ENCODE measurements at regions not wholly inside any gene's neighbourhood (a gene's known extent, or its start where the extent isn't known, plus 50 kb on each side); places are given as distances from the start of the nearest gene placed in this dataset.
"Not testable (repeated sequence)": the region's sequence is repeated elsewhere in the genome, so short reads cannot be mapped to it uniquely, and the experiment has no call there.

DNA sequence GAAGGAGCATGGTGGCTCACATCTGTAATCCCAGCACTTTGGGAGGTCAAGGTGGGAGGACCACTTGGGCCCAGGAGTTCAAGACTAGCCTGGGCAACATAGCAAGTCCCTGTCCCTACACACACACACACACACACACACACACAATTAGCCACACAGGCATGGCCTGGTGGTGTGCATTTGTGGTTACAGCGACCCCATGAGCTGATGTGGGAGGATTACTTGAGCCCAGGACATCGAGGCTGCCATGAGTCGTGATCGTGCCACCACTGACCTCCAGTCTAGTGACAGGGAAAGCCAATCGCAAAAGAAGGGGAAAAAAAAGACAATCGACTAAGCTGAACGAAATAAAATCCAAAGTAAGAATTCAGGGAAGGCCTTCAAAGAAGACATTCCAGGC is 67.9 kb downstream of the TBX3 start:
- no peak for DNase-seq (ENCODE audit: low read depth in 2 of 2, low spot score in 1 of 2)

DNA sequence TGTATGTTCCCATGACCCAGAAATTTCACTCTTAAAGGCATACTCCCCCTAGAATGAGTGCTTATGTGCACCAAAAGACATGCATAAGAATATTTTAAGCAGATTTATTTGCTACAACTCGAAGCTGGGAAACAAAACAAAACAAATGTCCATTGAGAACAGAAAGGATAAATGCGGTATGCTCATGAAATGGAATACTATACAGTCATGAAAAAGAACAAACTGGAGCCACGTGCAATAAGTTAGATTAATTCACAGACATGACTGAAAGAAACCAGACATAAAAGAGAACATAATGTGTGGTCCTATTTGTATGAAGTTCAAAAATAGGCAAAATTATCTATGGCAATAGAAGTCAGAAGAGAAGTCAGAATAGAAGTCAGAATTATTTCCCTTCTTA is 69.9 kb downstream of the TBX3 start:
- DNase-seq (ENCODE audit: low read depth in 2 of 2, low spot score in 1 of 2) = no peak

DNA sequence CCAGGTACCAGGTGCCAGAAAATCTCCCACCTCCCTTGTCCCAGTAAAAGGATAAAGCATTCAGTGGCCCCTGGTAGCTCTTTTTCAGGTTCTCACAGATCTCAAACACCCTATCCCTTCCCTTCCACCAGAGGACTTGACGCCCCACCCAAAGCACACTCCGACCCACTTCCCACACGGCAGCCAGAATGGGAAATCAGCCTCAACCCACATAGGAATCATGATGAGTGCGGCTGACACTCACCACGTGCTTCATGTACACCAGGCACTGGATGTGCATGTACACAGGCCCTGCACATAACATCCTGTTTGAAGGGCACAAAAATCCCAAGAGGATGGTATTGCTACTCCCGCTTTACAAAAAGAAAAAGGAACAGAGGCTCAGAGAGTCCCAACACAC is 71.9 kb downstream of the TBX3 start:
- DNase-seq (ENCODE audit: low read depth in 2 of 2, low spot score in 1 of 2) = no peak

DNA sequence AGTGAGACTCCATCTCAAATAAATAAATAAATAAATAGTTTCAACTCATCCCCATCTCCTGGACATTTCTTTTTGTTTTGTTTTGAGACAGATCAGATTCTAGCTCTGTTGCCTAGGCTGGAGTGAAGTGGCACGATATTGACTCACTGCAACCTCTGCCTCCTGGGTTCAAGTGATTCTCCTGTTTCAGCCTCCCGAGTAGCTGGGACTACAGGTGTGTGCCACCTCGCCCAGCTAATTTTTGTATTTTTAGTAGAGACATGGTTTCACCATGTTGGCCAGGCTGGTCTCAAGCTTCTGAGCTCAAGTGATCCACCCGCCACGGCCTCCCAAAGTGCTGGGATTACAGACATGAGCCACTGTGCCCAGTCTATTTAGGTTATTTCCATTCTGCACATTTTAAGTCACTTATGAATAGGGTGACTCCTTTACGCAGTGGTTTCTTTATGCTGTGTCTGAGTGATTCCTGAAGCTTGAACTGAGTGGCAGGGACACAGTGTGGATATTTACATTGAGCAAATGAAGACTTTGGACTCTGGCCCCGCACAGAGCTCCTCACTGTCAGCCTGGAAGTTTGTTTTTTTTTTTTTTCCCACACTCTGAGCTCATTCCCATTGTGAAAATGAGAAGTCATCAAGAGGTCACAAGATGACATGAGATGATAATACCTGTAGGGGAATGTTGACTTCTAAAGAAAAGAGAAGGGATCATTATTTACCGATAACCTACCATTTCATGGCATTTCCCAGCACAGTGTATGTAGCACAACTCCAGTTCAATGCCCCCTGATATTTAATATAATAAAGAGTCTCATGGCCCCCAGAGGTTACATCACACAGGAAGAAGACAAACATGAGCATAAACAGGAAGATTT is 72.6 kb downstream of the TBX3 start:
- DNase-seq (ENCODE audit: low read depth in 2 of 2, low spot score in 1 of 2) = no peak

DNA sequence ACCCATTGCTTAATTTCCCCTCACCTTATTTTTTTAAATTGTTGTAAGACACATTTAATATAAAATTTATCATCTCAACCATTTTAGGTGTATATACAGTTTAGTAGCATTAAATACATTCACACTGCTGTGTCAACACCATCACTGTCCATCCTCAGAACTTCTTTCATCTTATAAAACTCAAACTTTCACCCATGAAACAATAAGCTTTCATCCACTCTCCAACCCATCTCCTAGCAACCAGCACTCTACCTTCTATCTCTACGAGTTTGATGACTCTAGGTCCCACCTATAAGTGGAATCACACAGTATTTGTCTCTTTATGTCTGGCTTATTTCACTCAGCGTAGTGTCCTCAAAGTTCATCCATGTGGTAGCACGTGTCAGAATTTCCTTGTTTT is 75.5 kb downstream of the TBX3 start:
- no peak for DNase-seq (ENCODE audit: low read depth in 2 of 2, low spot score in 1 of 2)

DNA sequence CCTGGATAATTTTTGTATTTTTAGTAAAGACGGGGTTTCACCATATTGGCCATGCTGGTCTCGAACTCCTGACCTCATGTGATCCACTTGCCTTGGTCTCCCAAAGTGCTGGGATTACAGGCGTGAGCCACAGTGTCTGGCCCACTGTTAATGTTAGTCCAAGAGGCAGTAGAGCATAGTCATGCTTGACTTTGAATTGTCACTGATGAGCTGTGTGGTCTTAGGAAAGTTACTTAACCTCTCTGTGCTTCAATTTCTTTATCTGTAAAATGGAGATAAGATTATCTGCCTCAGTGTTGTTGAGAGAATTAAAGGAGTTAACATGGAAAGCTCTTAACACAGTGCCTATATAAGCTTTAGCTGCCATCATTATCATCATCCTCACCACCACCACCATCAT is 78.1 kb downstream of the TBX3 start:
- DNase-seq (ENCODE audit: low read depth in 2 of 2, low spot score in 1 of 2) = no peak

DNA sequence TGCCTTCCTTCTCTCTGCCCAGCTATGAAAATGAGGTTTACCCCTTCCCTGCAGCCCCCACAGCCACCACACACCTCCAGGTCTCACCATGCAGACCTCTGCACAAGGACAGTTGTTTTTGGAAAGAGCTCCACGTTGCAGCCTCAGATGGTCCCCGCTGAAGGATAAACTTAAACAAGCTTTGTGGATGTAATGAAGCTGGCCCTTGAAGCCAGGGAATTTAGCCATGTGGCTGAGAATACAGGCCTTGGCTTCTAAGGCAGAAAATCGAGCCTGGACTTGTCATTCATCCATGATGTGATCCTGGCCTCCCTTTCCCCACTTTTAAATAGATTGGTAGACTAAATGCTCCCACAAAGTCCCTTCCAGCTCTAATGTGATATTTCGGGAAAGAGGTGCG is 79.4 kb downstream of the TBX3 start:
- no peak for DNase-seq (ENCODE audit: low read depth in 2 of 2, low spot score in 1 of 2)

DNA sequence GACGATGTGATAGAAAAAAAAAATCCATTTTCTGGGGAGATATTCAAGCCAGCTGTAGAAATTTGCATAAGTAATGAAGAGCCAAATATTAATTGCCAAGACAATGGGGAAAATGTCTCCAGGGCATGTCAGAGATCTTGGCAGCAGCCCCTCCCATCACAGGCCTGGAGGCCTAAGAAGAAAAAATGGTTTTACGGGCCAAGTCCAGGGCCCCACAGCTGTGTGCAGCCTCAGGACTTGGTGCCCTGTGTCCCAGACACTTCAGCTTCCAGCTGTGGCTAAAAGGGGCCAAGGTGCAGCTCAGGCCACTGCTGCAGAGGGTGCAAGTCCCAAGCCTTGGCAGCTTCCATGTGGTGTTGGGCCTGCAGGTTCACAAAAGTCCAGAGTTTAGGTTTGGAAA is 83.4 kb downstream of the TBX3 start:
- not testable (repeated sequence) for DNase-seq (ENCODE audit: low read depth in 2 of 2, low spot score in 1 of 2)

DNA sequence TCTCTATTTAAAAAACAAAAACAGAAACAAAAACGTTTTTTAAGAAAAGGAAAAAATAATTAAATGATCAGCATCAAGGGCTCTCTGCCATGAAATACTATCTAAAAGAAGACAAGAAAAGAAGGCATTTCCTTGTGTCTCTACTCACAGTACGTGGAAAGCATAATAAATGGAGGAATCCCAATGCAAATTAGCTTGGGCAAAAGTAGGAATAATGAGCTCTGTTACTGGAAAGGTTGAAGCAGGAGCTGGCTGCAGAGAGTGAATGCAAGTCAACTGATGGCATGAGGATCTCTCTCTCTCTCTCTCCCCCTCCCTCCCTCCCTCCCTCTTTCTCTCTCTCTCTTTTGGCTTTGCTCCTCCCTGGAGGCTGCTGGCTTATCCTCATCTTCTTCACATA is 85.9 kb downstream of the TBX3 start:
- no peak for DNase-seq (ENCODE audit: low read depth in 2 of 2, low spot score in 1 of 2)

DNA sequence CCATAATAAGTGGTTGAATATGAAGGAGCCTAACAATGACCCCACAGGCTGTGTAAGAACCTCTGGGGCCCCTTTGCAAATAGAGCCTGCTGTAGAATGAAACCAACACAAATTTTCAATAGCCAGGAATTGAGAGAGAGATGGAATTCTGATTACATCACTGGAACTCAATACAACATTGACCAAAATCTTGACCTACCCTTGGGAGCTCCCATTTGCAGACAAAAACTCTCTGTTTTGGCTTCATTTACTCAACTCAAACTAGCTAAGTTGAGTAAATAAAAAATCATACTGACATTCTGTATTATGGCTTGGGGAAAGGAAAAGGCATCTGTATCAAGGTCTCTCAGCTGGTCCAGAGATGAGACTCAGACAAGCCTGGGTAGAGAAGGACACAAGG is 91.0 kb downstream of the TBX3 start:
- no peak for DNase-seq (ENCODE audit: low read depth in 2 of 2, low spot score in 1 of 2)

DNA sequence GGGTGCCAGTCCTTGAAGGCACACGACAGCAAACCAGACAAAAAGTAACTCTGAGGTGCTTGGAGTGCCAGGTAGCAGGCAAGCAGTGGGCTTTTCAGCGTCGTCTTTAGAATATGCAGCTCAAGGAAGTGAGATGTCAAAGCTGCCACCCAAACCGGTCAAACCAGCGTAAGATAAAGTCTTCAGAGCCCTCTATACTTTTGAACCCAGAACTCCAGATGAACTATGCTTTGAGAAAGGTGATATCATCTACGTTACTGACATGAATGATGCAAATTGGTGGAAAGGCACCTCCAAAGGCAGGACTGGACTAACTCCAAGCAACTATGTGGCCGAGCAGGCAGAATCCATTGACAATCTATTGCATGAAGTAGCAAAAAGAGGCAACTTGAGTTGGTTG is 95.9 kb downstream of the TBX3 start:
- no peak for DNase-seq (ENCODE audit: low read depth in 2 of 2, low spot score in 1 of 2)

DNA sequence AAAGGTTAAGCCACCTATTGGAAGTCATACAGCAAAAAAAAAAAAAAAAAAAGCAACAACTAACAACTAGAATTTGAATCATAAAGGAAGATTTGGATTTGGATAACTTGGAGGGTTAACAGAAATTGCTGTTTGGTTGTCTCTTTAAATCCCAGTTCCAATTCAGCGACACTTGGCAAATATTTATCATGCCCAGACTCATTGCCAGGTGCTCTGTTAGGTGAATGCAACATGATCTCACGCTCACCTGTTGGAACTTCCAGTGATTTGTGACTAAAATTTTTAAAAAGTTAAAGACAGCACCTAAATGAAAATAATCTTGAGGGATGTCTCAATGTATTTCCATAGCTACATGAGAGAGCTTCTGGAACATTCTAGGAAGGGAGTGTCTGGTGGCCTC is 103.7 kb downstream of the TBX3 start:
- DNase-seq (ENCODE audit: low read depth in 2 of 2, low spot score in 1 of 2) = no peak

DNA sequence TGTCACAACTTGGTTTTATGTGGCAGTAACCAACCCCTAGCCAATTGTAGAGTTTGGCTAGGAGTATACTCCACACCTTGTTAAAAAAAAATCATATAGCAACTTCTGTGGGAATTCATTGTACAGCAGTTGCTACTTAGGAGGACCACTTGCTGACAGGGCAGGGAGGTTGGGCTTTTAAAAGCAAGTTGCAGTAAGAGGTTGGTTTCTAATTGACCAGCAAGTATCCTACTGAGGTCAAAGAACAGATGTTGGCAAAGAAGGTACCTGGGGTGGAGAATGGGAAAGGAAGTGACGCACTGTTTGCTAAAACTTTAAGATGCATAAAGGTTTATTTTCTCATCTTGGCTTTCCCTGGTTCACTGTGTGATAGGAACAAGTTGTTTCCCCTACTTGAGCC is 104.6 kb downstream of the TBX3 start:
- no peak for DNase-seq (ENCODE audit: low read depth in 2 of 2, low spot score in 1 of 2)

DNA sequence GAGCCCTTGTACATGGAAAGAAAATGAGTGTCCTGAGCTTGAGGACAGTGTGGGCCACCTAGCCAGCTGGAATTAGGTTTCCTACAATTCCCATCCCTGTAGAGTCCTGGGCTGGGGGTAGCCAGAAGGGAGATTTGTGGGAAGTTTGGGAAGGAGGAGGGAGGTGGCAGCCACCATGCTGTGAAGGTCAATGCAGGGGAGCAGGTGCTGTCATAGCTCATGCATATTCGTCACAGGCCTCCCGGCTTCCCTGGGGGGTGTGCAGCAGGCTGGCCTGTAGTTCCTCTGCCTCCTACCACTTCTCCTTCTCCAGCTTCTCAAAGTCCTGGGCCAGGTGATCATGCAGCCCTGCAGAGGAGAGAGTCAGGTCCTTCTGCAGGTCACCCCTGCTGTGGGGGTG is 121.3 kb downstream of the TBX3 start:
- DNase-seq (ENCODE audit: low read depth in 2 of 2, low spot score in 1 of 2) = no peak

DNA sequence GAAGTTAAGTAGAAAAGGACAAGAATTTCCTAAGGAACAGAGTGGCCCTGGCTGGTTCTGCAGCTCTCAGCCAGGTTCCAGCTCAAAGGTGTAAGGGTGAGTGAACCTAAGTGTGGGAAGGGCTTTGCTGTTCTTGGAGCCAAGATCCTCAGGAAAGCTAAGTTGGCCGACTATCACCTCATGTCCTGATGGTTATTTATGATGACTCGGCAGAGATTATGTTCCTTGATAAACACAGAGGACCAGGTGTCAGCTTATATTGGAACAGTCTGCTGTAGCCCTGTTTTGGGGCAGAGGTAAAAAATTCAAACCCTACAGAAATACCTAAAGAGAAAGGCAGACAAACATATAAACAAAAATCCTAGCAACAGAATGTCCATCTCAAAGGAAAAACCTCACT is 128.5 kb downstream of the TBX3 start:
- DNase-seq (ENCODE audit: low read depth in 2 of 2, low spot score in 1 of 2) = no peak

DNA sequence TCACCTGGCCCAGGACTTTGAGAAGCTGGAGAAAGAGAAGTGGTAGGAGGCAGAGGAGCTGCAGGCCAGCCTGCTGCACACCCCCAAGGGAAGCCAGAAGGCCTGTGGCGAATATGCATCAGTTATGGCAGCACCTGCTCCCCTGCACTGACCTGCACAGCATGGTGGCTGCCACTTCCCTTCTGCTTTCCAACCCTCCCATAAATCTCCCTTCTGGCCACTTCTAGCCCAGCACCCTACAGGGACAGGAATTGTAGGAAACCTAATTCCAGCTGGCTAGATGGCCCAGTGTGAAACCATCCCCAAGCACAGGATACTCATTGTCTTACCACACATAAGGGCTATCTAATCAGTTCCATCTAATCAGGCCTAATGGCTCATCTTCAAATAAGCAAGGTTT is 136.3 kb downstream of the TBX3 start:
- DNase-seq (ENCODE audit: low read depth in 2 of 2, low spot score in 1 of 2) = no peak

DNA sequence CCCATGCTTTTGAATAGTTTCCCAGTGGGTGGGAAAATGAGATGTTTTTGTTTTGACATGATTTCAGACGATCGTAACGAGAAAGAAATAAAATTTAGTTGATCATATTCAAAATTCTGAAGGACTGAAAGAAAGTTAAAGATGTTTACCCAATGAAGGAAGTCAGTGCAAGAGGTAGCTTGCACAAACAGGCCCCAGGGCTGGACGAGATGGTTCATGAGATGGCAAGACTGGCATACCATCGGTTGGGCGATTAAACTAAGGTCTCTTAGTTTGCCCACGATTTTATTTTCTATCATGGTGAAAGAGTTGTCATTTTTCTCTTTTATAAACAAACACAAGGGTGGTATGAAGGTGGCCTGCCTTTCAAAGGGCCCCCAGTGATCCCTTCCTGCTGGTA is 124.5 kb upstream of the TBX5 start:
- no peak for DNase-seq (ENCODE audit: low read depth in 2 of 2, low spot score in 1 of 2)

DNA sequence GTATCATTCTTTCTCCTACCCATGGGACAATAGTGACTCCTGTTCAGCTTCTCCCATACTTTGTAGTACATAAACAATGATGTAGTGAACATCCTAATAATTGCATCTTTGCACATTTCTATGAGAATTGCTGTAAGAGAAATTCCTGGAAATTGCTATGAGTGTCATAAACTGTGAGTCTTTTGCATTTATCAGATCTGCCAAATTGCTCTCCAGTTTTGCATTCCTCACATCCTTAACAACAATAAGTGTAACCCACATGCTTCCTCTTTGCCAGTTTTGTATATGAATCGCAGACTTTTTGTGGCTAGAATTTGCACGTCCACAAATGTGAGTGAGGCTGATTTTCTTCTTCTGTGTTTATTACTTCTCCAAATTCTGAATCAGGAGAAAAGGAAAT is 124.0 kb upstream of the TBX5 start:
- DNase-seq (ENCODE audit: low read depth in 2 of 2, low spot score in 1 of 2) = no peak

DNA sequence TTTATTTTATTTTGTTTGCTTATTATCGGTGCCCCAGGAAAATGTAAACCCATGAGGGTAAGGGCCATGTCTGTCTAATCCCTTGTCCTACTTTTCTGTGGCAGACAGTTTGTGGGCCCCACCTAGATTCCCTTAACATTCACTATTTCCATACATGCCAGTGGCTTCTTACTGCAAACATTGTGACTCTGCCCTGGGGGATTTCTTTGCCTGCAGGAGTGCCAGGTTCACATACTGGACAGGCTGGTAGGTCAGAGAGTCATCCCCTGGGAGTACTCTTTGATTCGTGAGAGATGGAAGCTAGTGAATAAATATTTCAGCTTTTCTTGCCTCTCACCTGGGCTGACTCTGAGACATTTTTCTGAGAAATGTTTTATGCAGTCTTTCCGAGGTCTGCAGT is 122.8 kb upstream of the TBX5 start:
- no peak for DNase-seq (ENCODE audit: low read depth in 2 of 2, low spot score in 1 of 2)

DNA sequence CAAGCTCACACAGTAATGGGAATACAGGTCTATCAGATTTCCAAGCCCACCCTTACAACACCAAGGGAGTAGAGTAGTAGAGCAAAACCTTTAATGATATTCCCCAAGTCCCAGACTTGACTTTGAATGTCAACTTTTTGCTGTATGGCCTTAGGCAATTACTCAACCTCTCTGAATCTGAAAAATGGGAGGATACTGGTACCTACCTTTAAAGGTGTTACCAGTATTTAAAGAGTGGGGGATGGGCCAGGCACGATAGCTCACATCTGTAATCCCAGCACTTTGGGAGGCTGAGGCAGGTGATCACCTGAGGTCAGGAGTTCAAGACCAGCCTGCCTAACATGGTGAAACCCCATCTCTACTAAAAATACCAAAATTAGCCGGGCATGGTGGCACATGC is 115.2 kb upstream of the TBX5 start:
- DNase-seq (ENCODE audit: low read depth in 2 of 2, low spot score in 1 of 2) = not testable (repeated sequence)

DNA sequence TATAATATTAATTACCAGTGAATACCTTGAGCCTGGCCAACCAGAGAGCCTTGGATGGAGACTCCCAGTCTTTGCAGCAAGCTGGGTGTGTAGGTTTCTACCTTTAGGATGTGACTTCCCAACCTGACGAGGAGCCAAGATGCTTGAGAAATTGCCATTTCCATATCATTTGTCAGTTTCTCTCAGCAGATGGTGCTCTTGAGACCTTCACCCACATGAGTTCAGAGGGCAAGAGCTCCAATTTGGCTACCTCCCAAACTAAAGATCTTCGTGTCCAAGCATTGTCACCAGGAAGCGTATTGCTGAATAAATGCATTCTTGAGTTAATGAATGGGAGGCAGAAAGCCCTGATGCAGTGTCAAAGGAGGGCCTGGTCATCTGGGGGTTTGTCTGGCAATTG is 106.4 kb upstream of the TBX5 start:
- DNase-seq (ENCODE audit: low read depth in 2 of 2, low spot score in 1 of 2) = no peak

DNA sequence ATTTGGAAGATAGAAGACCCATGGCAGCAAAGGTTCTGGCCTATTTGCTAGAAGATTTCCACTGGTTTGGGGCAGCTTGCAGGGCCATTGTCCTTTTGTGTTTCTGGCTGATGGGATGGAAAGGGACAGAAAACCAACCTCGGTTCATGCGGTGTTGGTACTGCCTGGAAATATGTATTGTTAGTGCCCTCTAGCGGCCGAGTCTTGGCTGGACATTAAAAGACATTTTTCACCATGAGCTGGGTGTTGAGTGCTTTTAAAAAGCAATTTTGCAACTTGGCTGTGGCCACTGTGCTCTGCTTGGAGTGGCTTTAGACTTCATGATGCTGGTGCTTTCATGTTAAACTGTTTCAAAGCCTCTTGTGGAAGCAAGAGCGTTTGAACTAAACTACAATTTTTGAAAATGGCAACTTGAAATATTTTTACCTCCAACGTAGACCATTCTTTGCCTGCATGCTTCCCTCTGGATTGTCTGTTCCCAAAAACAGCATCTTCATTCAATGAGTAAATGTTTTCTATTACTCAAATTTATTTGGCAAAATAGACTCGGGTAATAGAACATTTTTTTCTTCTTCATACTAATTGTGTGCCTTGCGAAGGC is 102.7 kb upstream of the TBX5 start:
- peak; percentile 6 to 33 for DNase-seq (ENCODE audit: low read depth in 2 of 2, low spot score in 1 of 2)

DNA sequence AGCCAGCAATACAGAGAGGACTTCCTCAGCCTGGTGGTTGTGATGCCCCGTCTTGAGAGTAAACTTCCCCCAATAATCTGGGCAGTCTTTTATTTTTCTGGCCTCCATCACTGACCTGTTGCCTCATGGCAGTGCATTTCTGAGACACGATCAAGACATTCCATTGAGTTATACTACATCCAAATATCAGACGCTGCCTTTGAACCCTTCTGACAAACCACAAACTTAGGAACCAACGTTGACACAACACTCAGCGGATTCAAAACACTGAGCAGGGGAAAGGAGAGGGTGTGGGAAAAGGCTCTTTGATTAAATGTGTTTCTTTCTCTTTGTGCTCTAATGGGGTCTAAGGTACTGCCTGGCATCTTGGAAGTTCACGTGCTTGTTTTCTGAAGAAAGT is 100.7 kb upstream of the TBX5 start:
- no peak for DNase-seq (ENCODE audit: low read depth in 2 of 2, low spot score in 1 of 2)
